GM18505 (cell line): ENCODE measurements at regions not wholly inside any gene's neighbourhood (a gene's known extent, or its start where the extent isn't known, plus 50 kb on each side); places are given as distances from the start of the nearest gene placed in this dataset.
"Not testable (repeated sequence)": the region's sequence is repeated elsewhere in the genome, so short reads cannot be mapped to it uniquely, and the experiment has no call there.

ENCODE experiments used
- ATAC-seq: cut with Tn5 transposase; IDR thresholded peaks from one replicate; pipeline ENCODE4 v1.9.1; 2021; ENCODE audit not compliant: unreplicated experiment
- POLR2A ChIP-seq: IDR thresholded peaks from 4 replicates; pipeline ENCODE4 v1.6.1; 2011; ENCODE audit warnings: borderline replicate concordance; ENCODE audit not compliant: insufficient read depth, insufficient read length; ENCODE audit errors: extremely low read depth

DNA sequence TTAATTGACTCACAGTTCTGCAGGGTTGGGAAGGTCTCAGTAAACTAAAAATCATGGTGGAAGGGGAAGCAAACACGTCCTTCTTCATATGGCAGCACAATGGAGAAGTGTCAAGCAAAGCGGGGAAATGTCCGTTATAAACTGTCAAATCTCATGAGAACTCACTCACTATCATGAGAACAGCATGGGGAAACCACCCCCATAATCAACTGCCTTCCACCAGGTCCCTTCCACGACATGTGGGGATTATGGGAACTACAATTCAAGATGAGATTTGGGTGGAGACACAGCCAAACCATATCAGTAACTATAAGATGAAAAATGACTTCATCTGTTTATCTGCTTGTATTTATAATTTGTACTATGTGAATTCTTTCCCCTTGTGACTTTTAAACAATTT lies 577.6 kb upstream of the MDGA2 start:
- ATAC-seq = no peak
- TF ChIP-seq POLR2A = no peak

DNA sequence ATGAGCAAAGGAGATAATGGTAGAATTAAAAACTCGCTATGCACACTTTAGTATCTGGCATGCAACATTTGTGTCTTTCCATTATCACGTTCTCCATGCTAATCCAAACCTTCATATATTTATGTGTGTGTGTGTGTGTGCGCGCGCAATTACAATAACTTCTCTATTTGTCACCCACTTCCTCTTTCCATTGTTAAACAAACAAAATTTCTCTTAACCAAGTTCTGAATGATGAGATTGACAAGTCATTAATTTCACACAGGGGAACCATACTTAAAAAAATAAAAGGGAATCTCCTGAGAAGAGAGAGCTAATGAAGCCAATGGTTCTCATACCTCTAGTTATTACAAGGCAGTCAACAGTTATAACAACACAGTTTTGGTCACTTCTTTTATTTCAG lies 575.9 kb upstream of the MDGA2 start:
- no peak for TF ChIP-seq POLR2A

DNA sequence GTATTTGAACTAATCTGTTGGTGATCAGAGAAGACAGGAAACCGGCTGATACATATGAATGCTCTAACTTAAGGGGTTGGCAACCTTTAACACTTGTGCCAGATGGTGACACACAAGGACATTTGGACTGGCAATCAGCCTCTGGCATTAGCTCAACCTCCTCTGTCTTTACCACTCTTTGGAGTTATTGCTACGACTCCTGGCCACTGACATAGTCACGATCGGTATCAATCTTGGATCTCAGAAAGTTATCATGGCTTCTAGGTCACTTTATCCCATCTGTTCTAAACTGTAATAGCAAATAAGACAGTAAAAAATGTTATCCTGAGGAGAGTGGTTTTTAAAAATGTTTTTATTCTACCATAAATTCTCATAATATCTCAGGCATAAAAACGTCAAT lies 575.2 kb upstream of the MDGA2 start:
- TF ChIP-seq POLR2A = no peak
- ATAC-seq = no peak

More for the DNA sequence above, 575.9 kb upstream of the MDGA2 start:
- no peak for ATAC-seq

DNA sequence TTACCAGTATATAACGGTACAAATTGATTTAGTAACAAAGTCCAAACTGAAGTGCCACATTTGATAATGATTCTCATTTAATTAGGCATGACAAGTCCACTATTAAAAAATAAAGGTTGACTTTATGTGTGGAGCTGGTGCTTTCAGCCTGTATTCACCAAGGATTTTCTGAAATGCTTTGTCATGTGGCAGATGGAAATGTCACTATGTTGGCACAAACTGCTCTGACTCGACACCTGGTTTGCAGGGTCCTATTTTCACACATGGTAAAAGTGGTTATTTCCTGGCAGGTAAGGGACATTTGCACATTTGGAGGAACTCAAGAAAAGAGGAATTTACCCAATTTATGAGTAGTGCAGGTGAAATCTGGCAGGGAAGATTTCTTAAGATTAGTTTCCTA lies 572.6 kb upstream of the MDGA2 start:
- no peak for ATAC-seq
- TF ChIP-seq POLR2A = no peak

DNA sequence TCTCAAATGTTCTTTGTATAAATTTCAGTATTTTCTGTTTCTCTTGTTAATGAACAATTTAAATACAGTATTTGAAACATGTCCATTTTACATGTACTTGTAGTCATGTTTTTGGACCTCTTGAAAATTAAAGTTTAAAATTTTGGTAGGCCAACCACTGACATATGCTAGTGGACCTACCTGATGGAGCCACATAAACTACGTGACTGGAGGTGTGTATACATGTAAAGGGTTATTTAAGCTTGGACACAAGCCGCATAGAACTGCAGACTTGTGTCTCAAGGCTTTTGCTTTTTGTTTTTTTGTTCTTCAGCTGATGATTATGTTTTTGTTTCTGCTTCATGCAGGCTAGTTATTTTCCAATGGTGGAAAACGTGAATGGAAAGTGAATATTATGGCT lies 568.5 kb upstream of the MDGA2 start:
- TF ChIP-seq POLR2A = no peak
- no peak for ATAC-seq

DNA sequence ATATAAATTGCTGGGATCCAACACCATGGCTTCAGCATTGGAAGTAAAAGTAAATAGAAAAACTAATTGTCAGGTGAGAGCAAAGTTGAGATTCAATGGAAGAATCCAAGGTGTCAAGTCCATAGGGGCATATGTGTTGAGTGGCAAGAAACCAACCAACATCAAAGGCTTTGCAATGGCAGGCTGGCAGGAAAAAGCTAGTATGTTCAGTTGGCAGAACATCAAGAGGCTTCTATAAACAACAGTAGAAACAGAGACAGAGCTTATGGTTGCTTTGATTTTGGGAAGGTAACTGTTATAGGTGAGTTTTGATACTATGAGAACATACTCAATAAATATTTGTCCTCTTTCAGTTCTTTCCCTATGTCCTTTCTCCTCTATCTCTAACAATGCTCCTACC lies 553.7 kb upstream of the MDGA2 start:
- ATAC-seq = no peak
- TF ChIP-seq POLR2A = no peak

DNA sequence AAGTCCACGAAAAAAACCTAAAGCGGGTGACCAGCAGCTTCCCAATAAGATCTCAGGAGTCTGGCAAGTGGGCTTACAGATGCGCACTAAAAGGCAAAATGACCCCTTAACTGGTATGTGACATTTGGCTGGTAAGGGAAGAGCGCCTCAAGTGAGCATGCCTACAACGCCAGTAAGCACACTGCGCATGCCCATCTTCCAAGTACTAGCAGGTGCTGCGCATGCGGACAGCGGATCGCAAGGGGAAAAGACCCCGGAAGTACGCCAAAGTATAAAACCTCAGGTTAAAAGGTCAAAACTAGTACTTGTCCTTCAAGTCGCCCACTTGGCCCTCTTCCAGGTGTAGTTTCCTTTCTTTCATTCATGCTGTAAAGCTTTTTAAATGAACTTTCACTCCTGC lies 518.5 kb upstream of the MDGA2 start:
- no peak for TF ChIP-seq POLR2A
- ATAC-seq = no peak

DNA sequence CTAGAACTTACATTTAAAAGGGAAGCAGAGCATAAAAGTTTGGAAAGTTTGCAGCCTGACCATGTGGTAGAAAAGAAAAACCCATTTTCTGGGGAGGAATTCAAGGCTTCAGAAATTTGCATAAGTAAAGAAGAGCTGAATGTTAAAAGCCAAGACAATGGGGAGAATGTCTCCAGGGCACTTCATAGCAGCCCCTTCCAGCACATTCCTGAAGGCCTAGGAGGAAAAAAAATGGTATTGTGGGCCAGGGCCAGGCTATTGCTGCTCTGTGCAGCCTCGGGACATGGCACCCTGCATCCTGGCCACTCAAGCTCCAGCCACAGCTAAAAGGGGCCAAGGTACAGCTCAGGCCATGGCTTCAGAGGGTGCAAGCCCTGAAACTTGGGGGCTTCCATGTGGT lies 474.2 kb upstream of the MDGA2 start:
- ATAC-seq = not testable (repeated sequence)

DNA sequence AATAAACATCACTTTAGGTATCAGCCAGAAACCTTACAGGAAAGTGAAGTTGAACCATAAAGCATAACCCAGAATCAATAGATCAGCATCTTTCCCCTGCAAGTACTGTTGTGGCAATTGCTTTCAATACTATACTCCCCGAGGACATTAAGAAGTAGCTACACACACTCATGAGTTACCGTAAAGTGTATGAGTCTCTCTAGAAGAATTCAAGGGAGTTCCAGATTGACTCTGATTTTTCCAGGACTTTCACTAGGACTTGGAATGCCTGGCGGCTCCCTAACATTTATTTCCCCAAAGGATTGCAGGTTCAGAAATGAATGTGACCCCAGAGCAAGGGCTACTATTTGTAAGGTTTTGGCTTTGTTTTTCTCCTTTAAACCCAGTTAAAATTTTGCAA lies 465.4 kb upstream of the MDGA2 start:
- no peak for ATAC-seq
- no peak for TF ChIP-seq POLR2A

DNA sequence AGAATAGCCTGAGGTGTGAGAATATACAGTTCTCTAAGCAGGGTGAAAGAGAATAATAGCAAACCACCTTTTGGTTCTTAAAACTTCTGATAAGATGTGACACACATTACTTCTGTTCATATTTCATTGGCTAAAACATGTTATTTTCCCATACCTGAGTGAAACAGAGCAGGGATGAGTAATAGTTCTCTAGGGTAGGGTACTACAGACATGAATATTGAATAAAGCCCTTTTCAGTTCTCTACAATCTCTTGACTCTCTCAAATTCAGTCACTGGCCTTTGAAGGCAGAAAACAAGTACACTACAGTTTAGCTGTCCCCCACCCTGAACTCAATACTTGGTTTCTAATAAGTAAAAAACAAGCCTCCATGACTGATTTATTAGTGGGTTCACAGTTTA lies 454.1 kb upstream of the MDGA2 start:
- no peak for ATAC-seq
- TF ChIP-seq POLR2A = no peak

DNA sequence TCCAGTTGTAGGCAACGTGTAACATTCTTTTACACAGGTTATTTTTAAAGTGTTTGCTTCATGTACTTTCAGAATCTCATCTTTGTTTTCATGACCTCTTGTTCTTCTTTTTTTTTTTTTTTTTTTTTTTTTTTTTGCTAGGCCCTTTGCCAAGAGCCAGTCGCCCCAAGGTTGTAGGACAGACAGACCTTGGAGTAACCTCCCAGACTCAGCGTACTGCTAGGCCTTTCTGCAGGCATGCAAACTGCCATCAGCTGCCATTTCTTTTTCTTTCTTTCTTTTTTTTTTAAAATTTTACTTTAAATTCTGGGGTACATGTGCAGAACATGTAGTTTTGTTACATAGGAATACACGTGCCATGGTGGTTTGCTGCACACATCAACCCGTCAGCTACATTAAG lies 452.3 kb upstream of the MDGA2 start:
- TF ChIP-seq POLR2A = no peak
- ATAC-seq = no peak

DNA sequence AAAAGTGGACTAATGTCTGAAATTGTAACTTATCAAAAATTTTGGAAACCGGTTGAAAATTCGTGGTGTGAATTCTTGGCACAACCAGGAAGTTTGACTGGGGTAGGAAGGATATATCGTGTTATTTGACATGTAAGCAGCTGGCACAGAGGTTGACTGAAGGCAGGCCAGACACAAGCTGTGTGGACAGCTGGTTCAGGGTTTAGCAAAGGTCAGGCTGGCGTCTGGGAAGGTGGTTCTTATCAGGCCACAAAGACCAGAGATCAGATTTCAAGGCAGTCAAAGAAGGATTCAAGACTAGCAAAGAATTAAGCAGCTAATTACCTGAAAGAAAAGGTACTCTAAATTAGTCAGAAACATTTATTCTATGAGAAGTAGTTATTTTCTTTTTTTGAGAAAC lies 450.2 kb upstream of the MDGA2 start:
- no peak for ATAC-seq
- TF ChIP-seq POLR2A = no peak

DNA sequence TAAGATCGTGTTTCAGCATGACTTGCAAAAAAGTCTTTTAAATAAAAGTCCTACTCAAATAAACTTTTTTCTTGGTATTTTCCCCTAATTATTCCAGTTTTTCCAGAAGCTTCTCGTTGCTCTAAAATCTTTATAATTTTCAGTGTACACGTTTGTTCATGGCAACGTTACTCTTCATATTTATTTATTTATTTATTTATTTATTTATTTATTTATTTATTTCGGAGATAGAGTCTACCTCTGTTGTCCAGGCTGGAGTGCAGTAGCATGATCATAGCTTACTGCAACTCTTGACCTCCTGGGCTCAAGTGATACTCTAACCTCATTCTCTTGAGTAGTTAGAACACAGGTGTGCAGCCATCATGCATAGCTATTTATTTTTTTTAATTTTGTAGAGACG lies 438.3 kb upstream of the MDGA2 start:
- TF ChIP-seq POLR2A = no peak
- no peak for ATAC-seq

DNA sequence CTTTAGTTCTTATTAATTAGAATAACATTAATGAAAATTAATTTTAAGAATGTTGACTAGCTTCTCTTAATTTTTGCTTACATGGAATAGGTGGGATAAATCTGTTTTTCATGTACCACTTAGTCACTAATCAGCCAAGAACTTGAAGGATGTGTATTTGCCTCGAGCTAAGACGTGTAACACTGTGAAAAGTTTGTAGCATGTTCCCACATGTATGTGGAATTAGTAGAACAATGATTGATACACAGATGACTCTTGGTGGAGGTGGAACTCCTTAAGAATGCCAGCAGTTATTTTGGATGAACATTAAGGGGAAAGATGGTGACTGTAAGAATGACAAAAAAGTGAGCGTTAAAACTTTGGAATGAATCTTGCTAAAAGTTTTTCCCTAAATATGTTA lies 435.7 kb upstream of the MDGA2 start:
- ATAC-seq = no peak
- TF ChIP-seq POLR2A = no peak

DNA sequence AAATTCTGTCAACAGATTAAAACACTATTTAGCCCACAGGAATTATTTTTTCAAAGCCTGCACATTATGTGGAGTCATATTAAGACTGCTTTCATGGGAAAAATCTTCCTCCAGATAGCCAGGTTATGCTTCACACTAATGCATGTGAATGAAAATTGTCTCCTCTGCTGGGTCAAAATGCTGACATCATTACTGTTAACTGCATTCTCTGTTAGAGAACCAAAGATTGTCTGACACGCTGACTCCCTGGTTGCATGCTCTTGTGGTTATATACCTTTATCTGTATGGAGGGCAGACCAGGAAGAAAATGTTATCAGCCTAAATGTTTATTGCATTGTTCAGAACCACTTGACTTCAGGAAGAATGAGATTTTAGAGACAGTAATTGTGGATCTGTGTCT lies 432.2 kb upstream of the MDGA2 start:
- no peak for TF ChIP-seq POLR2A
- ATAC-seq = no peak

DNA sequence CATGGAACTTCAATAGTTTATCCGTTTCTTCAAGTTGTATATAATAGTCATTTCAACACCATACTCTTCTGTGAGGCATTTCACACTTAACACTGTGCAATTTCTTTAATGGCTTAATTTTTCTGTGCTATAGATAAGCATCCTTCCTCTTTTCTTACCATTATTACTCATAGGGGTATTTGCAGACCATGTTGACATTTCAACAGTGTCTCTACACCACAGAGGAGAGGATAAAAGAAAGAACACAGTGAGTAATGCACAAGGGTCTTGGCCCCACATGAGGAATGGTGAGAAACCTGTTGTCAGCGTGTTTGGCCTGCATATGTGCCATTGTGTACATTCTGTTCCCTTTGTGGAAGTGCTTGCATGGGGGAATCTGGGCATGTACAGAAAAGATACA lies 421.5 kb upstream of the MDGA2 start:
- ATAC-seq = no peak
- TF ChIP-seq POLR2A = no peak

DNA sequence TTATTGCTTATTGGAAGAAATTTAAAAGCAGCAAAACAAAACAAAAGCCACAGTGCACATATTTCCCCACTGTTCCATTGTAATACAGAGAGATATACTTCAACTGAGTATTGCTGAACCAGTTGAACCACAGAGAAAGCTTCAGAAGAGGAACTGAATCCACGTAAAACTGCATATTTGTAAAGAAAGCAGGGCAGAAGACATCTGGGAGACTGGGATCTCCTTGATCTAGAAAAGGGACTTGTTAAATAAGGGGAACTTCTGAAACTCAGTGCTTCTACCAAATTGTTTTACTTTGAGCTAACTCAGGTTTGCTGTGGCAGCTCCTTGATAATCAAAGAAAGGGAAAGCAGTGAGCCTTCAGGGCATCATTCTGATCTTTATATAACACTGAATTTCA lies 411.1 kb upstream of the MDGA2 start:
- ATAC-seq = no peak
- no peak for TF ChIP-seq POLR2A

DNA sequence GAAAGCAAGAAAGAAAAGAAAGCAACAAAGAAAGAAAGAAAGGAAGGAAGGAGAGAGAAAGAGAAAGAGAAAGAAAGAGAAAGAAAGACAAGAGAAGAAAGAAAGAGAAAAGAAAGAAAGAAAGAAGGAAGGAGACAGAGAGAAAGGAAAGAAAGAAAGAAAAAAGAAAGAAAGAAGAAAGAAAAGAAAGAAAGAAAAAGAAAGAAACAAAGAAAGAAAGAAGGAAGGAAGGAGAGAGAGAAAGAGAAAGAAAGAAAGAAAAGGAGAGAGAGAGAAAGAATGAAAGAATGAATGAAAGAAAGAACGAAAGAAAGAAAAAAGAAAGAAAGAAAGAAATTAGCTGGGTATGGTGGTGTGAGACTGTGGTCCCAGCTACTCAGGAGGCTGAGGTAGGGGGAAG lies 400.1 kb upstream of the MDGA2 start:
- no peak for TF ChIP-seq POLR2A
- no peak for ATAC-seq
